HG03159 (cell line): ENCODE measurements at regions not wholly inside any gene's neighbourhood (a gene's known extent, or its start where the extent isn't known, plus 50 kb on each side); places are given as distances from the start of the nearest gene placed in this dataset.

Experiments used
- ATAC-seq: cut with Tn5 transposase; IDR thresholded peaks from one replicate; pipeline ENCODE4 v1.9.1; 2021; ENCODE audit warnings: mild to moderate bottlenecking, moderate library complexity; ENCODE audit not compliant: unreplicated experiment

- no peak for ATAC-seq
Observed at GRCh38 chr20:22003680-22004079, 298.2 kb downstream of the PAX1 start.

GRCh38 chr20:22001886-22002285, 296.4 kb downstream of the PAX1 start:
- ATAC-seq = no peak

GRCh38 chr20:21995461-21995860, 290.0 kb downstream of the PAX1 start:
- no peak for ATAC-seq

- no peak for ATAC-seq
Observed at GRCh38 chr20:21994203-21994602, 288.7 kb downstream of the PAX1 start.

GRCh38 chr20:21982559-21982958, 277.1 kb downstream of the PAX1 start:
- ATAC-seq = no peak

GRCh38 chr20:21981597-21982344, 276.3 kb downstream of the PAX1 start:
- ATAC-seq = no peak

GRCh38 chr20:21981179-21981578, 275.7 kb downstream of the PAX1 start:
- ATAC-seq = no peak

- no peak for ATAC-seq
Observed at GRCh38 chr20:21971436-21971835, 266.0 kb downstream of the PAX1 start.

GRCh38 chr20:21968486-21968885, 263.0 kb downstream of the PAX1 start:
- no peak for ATAC-seq

- ATAC-seq = no peak
Observed at GRCh38 chr20:21967481-21967880, 262.0 kb downstream of the PAX1 start.

- ATAC-seq = no peak
Observed at GRCh38 chr20:21956591-21956990, 251.1 kb downstream of the PAX1 start.

GRCh38 chr20:21947406-21947805, 241.9 kb downstream of the PAX1 start:
- no peak for ATAC-seq

- ATAC-seq = no peak
Observed at GRCh38 chr20:21944227-21944626, 238.8 kb downstream of the PAX1 start.

GRCh38 chr20:21941941-21942805, 236.7 kb downstream of the PAX1 start:
- no peak for ATAC-seq

GRCh38 chr20:21936720-21937380, 231.4 kb downstream of the PAX1 start:
- ATAC-seq = no peak

GRCh38 chr20:21936261-21936660, 230.8 kb downstream of the PAX1 start:
- no peak for ATAC-seq

- no peak for ATAC-seq
Observed at GRCh38 chr20:21933526-21933925, 228.1 kb downstream of the PAX1 start.

- no peak for ATAC-seq
Observed at GRCh38 chr20:21921251-21921650, 215.8 kb downstream of the PAX1 start.

- ATAC-seq = no peak
Observed at GRCh38 chr20:21920211-21920610, 214.7 kb downstream of the PAX1 start.

GRCh38 chr20:21918398-21918797, 212.9 kb downstream of the PAX1 start:
- no peak for ATAC-seq

- ATAC-seq = no peak
Observed at GRCh38 chr20:21902391-21902790, 196.9 kb downstream of the PAX1 start.
